ENCODE measurements at regions not wholly inside any gene's neighbourhood (a gene's known extent, or its start where the extent isn't known, plus 50 kb on each side); places are given as distances from the start of the nearest gene placed in this dataset.

DNA sequence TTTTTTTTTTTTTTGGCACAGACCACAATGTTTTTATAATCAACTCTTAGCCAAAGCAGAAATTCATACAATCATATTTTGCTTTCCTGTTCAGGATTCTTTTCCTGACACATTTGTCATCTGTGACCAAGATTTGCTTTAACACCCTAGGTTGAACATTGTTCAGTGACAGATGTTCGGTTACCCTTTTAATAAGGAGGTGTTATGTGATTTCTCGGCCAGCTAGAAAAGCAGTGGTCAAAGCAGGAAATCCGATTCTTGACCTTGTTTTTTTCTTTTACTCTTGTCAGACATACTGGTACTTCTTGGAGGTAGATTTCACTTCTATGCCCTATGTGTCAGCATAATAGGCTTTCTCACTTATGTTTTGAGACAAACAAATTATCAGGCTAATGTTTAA lies 335.3 kb upstream of the ACTBL2 start:
- H3K27ac ChIP-seq: no peak overlapping the region
- TF ChIP-seq, protein P1, sequence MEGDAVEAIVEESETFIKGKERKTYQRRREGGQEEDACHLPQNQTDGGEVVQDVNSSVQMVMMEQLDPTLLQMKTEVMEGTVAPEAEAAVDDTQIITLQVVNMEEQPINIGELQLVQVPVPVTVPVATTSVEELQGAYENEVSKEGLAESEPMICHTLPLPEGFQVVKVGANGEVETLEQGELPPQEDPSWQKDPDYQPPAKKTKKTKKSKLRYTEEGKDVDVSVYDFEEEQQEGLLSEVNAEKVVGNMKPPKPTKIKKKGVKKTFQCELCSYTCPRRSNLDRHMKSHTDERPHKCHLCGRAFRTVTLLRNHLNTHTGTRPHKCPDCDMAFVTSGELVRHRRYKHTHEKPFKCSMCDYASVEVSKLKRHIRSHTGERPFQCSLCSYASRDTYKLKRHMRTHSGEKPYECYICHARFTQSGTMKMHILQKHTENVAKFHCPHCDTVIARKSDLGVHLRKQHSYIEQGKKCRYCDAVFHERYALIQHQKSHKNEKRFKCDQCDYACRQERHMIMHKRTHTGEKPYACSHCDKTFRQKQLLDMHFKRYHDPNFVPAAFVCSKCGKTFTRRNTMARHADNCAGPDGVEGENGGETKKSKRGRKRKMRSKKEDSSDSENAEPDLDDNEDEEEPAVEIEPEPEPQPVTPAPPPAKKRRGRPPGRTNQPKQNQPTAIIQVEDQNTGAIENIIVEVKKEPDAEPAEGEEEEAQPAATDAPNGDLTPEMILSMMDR (conservative IDR thresholded peaks at IDR 0.05): no peak

DNA sequence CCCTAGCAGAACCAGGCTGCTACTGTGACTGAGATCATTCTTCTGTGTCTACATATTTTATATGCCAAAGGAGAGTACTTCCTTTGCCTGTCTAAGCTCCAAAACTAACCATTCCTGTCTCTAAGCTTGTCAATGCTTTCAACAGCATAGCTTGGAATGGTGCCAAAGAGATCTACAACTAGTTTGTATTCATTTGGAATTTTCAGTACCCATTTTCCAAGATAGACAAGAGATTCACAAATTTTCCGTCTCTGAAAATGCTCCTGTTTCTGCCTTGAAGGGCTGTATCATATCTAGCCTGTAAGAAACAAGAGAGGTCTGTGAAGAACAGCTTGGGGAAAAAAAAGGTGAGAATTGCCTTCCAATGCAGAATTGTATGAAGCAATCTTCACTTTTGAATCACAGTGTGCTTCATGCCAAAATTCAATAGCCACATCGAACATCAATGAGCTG lies 334.4 kb upstream of the ACTBL2 start:
- H3K27ac ChIP-seq: no peak overlapping the region
- TF ChIP-seq, protein P1 (conservative IDR thresholded peaks at IDR 0.05): no peak
- TF ChIP-seq ZFX (IDR thresholded peaks at IDR 0.05): no peak

DNA sequence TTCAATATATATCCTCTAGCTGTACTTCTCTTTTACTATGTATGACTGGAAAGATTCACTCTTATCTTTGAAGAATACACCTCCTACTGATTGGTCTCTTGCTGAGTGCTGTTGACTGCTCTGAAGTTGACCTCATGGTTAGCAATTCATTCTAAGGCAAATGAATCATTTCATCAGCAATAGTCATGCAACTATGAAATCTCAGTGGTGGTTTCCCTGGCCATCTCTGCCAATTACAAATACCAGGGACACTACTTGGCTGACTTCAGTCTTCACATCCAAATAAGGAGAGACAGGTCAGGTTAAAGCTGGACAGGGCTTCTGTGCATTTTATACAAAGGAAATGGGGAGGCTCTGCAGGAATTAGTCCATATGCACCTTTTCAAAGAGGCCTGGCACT lies 333.5 kb upstream of the ACTBL2 start:
- no peak overlapping the region for H3K27ac ChIP-seq
- TF ChIP-seq, protein P1 (conservative IDR thresholded peaks at IDR 0.05): no peak
- no peak for TF ChIP-seq ZFX (IDR thresholded peaks at IDR 0.05)

DNA sequence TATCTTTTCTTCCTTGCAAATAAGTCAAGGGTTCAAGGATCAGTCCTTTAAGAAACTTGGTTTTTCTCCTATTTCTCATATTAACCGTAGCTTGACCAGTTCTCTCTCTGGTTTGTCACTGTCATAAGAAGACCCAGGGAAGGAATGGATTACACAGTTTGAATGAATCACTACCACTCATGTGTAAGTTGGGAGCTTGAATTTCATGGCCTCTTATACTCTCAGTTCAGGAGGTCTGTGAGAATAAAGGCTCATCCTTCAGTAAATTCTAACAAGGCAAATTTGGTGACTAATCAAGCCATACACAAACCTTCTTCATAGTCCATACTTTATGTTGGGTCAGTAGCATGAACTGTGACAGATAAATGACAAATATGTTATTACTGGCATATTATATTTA lies 323.1 kb upstream of the ACTBL2 start:
- TF ChIP-seq ZFX (IDR thresholded peaks at IDR 0.05): no peak
- TF ChIP-seq, protein P1 (conservative IDR thresholded peaks at IDR 0.05): no peak
- H3K27ac ChIP-seq: no peak overlapping the region

DNA sequence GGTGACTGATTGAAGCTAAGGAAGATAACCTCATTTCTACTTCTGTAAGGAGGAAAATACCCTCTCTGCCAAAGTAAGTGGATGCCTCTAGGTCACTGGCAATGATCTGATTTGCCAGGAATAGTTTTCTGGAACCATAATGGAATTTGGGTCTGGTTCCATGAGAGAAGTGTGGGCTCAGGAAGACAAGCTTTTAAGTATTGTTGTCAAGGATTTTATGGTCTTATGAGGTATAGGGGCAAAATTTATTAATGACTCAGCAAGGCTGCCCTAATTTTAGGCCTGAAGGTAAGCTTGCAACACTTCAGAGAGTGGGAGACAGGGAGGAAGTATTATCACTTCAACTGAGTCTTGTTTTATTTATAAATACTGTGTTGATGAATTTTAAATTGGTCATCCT lies 322.6 kb upstream of the ACTBL2 start:
- H3K27ac ChIP-seq: no peak overlapping the region
- TF ChIP-seq, protein P1 (conservative IDR thresholded peaks at IDR 0.05): no peak
- no peak for TF ChIP-seq ZFX (IDR thresholded peaks at IDR 0.05)

DNA sequence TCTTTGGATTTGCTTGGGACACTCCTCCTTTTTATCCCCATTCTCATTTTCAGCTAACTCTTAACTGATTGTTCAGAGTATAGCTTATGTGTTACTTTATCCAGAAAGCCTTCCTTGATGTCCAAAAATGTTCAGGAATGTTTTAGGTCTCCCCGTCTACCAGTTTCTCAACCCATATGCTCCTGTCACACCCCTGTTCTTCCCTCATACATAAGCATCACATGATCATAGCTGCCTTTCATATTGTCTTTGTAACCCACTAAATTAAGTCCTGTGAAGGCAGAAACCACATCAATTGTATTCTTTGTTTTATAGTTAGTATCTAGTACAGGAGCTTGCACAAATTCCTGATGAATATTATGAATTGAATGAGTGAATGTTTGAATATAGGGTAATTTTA lies 321.9 kb upstream of the ACTBL2 start:
- no peak for TF ChIP-seq ZFX (IDR thresholded peaks at IDR 0.05)
- TF ChIP-seq, protein P1 (conservative IDR thresholded peaks at IDR 0.05): no peak
- no peak overlapping the region for H3K27ac ChIP-seq

DNA sequence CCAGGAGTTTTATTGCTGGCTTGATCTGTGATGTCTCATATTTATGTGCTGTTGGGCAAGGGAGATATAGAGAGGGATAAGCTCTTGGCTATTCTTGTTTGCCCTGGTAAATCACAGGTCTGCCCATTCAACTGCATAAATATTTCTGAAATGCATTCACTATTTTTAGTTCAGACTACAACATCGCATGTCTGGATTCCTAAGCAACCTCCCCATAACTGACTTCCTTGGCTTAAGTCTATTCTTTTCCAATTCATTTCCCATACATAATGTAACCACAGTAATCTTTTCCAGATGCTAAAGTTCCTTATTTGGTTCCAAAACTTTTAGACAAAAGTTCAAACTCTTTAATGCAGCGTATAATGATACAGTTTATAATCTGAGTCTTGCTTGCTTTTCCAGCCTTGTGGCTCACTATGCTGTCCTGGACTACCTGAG lies 321.4 kb upstream of the ACTBL2 start:
- TF ChIP-seq ZFX (IDR thresholded peaks at IDR 0.05): no peak
- TF ChIP-seq, protein P1 (conservative IDR thresholded peaks at IDR 0.05): no peak
- no peak overlapping the region for H3K27ac ChIP-seq
